H1 (cell line): ENCODE measurements at regions not wholly inside any gene's neighbourhood (a gene's known extent, or its start where the extent isn't known, plus 50 kb on each side); places are given as distances from the start of the nearest gene placed in this dataset.

Source experiments
- BACH1 ChIP-seq: IDR thresholded peaks from 2 replicates; pipeline ENCODE4 v1.6.1; 2012; ENCODE audit warnings: low read length, improper control_type of control experiment
- BRCA1 ChIP-seq: IDR thresholded peaks from 2 replicates; pipeline ENCODE4 v1.6.1; 2012; ENCODE audit warnings: low read depth, low read length, improper control_type of control experiment
- FOSL1 ChIP-seq: IDR thresholded peaks from 2 replicates; pipeline ENCODE4 v1.6.1; 2011; ENCODE audit warnings: mild to moderate bottlenecking, low read depth, low read length, moderate library complexity; ENCODE audit not compliant: insufficient read depth
- JUN ChIP-seq: IDR thresholded peaks from 2 replicates; pipeline ENCODE4 v1.6.1; 2011; ENCODE audit warnings: low read depth, mild to moderate bottlenecking, improper control_type of control experiment, low read length
- MAFK ChIP-seq: IDR thresholded peaks from 2 replicates; pipeline ENCODE4 v1.6.1; 2012; ENCODE audit warnings: low read depth, mild to moderate bottlenecking, improper control_type of control experiment, low read length
- SP2 ChIP-seq: IDR thresholded peaks from 2 replicates; pipeline ENCODE4 v1.6.1; 2012; ENCODE audit warnings: mild to moderate bottlenecking, low read length, inconsistent platforms
- TF ChIP-seq, protein P1 (sequence below): fragments of 300-600 bp; sonication (generic); IDR thresholded peaks from 2 replicates; pipeline ENCODE4 v1.7.1; 2012; ENCODE audit warnings: low read length, moderate library complexity, mild to moderate bottlenecking, inconsistent platforms; ENCODE audit not compliant: insufficient replicate concordance

DNA sequence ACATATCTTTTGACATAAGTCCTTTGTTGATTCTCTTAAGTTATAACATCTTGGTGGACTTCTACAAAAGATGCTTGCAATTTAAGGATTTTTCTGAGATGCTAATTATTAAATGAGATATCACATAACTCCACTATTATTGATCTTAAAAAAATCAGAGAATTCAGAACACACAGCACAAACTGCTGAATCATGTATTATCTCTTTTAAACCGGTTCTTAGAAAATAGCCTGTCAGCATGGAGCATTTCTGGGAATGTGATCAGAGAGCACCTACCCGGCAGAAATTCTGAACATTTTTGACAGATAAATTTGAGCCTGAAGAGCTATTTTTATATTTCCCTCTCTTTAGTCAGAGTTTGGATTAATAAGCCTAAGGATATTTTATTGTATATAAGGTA is 50.2 kb upstream of the PCLO start (continued):
- TF ChIP-seq, protein P1, sequence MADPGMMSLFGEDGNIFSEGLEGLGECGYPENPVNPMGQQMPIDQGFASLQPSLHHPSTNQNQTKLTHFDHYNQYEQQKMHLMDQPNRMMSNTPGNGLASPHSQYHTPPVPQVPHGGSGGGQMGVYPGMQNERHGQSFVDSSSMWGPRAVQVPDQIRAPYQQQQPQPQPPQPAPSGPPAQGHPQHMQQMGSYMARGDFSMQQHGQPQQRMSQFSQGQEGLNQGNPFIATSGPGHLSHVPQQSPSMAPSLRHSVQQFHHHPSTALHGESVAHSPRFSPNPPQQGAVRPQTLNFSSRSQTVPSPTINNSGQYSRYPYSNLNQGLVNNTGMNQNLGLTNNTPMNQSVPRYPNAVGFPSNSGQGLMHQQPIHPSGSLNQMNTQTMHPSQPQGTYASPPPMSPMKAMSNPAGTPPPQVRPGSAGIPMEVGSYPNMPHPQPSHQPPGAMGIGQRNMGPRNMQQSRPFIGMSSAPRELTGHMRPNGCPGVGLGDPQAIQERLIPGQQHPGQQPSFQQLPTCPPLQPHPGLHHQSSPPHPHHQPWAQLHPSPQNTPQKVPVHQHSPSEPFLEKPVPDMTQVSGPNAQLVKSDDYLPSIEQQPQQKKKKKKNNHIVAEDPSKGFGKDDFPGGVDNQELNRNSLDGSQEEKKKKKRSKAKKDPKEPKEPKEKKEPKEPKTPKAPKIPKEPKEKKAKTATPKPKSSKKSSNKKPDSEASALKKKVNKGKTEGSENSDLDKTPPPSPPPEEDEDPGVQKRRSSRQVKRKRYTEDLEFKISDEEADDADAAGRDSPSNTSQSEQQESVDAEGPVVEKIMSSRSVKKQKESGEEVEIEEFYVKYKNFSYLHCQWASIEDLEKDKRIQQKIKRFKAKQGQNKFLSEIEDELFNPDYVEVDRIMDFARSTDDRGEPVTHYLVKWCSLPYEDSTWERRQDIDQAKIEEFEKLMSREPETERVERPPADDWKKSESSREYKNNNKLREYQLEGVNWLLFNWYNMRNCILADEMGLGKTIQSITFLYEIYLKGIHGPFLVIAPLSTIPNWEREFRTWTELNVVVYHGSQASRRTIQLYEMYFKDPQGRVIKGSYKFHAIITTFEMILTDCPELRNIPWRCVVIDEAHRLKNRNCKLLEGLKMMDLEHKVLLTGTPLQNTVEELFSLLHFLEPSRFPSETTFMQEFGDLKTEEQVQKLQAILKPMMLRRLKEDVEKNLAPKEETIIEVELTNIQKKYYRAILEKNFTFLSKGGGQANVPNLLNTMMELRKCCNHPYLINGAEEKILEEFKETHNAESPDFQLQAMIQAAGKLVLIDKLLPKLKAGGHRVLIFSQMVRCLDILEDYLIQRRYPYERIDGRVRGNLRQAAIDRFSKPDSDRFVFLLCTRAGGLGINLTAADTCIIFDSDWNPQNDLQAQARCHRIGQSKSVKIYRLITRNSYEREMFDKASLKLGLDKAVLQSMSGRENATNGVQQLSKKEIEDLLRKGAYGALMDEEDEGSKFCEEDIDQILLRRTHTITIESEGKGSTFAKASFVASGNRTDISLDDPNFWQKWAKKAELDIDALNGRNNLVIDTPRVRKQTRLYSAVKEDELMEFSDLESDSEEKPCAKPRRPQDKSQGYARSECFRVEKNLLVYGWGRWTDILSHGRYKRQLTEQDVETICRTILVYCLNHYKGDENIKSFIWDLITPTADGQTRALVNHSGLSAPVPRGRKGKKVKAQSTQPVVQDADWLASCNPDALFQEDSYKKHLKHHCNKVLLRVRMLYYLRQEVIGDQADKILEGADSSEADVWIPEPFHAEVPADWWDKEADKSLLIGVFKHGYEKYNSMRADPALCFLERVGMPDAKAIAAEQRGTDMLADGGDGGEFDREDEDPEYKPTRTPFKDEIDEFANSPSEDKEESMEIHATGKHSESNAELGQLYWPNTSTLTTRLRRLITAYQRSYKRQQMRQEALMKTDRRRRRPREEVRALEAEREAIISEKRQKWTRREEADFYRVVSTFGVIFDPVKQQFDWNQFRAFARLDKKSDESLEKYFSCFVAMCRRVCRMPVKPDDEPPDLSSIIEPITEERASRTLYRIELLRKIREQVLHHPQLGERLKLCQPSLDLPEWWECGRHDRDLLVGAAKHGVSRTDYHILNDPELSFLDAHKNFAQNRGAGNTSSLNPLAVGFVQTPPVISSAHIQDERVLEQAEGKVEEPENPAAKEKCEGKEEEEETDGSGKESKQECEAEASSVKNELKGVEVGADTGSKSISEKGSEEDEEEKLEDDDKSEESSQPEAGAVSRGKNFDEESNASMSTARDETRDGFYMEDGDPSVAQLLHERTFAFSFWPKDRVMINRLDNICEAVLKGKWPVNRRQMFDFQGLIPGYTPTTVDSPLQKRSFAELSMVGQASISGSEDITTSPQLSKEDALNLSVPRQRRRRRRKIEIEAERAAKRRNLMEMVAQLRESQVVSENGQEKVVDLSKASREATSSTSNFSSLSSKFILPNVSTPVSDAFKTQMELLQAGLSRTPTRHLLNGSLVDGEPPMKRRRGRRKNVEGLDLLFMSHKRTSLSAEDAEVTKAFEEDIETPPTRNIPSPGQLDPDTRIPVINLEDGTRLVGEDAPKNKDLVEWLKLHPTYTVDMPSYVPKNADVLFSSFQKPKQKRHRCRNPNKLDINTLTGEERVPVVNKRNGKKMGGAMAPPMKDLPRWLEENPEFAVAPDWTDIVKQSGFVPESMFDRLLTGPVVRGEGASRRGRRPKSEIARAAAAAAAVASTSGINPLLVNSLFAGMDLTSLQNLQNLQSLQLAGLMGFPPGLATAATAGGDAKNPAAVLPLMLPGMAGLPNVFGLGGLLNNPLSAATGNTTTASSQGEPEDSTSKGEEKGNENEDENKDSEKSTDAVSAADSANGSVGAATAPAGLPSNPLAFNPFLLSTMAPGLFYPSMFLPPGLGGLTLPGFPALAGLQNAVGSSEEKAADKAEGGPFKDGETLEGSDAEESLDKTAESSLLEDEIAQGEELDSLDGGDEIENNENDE: no peak
- TF ChIP-seq BRCA1: no peak
- no peak for TF ChIP-seq FOSL1
- no peak for TF ChIP-seq SP2
- peak; percentile 88 for TF ChIP-seq BACH1
- peak; percentile 73 for TF ChIP-seq MAFK
- no peak for TF ChIP-seq JUN
